ENCODE measurements at regions not wholly inside any gene's neighbourhood (a gene's known extent, or its start where the extent isn't known, plus 50 kb on each side); places are given as distances from the start of the nearest gene placed in this dataset.

DNA sequence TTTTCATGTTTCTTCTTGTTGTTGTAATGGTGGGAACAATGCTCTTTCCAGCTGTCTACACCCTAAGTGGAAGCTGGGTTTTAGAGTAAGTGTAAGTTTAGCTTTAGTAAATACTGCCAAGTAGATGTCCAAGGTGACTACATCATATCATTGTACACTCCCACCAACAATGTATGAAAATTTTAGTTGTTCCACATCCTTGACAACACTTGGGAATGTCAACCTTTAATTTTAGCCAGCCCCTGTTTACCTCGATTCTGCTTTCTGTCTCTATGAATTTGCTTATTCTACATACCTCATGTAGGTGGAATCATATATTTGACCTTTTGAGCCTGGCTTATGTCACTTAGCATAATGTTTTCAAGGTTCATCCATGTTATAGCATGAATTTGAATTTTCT lies 93.0 kb downstream of the MTPAP start:
- no peak for DNase-seq (ENCODE audit: low spot score)
- H3K4me3 Mint-ChIP-seq (ENCODE audit: unreplicated experiment): no peak overlapping the region
- no peaks in the 10 kb centered on the region for H3K9me3 Mint-ChIP-seq (ENCODE audit: unreplicated experiment)
- no peaks in the 10 kb centered on the region for H3K4me1 Mint-ChIP-seq (ENCODE audit: unreplicated experiment)
- H3K27ac Mint-ChIP-seq (ENCODE audit: unreplicated experiment): no peak overlapping the region
- no peaks in the 10 kb centered on the region for H3K27me3 Mint-ChIP-seq (ENCODE audit: unreplicated experiment)
- no peak for TF ChIP-seq CTCF (IDR thresholded peaks at IDR 0.05; ENCODE audit: unreplicated experiment)
- peaks cover 8% of the 10 kb centered on the region for H3K36me3 Mint-ChIP-seq (ENCODE audit: low read depth, unreplicated experiment)

GRCh38 chr10:30254926-30255325 lies 94.2 kb downstream of the MTPAP start:
- Mint-ChIP-seq H3K9me3 (ENCODE audit: unreplicated experiment) (no peaks in the 10 kb centered on the region), H3K27me3 (ENCODE audit: unreplicated experiment) (no peaks in the 10 kb centered on the region), H3K4me1 (ENCODE audit: unreplicated experiment) (no peaks in the 10 kb centered on the region), H3K36me3 (ENCODE audit: low read depth, unreplicated experiment) (peaks cover 8% of the 10 kb centered on the region), H3K4me3 (ENCODE audit: unreplicated experiment) (no peak overlapping the region), H3K27ac (ENCODE audit: unreplicated experiment) (no peak overlapping the region)
- no peak for TF ChIP-seq CTCF (IDR thresholded peaks at IDR 0.05; ENCODE audit: unreplicated experiment)
- DNase-seq (ENCODE audit: low spot score): no peak

GRCh38 chr10:30248728-30249127 lies 100.3 kb downstream of the MTPAP start:
- H3K9me3 Mint-ChIP-seq (ENCODE audit: unreplicated experiment): no peaks in the 10 kb centered on the region
- no peak overlapping the region for H3K27ac Mint-ChIP-seq (ENCODE audit: unreplicated experiment)
- TF ChIP-seq CTCF (IDR thresholded peaks at IDR 0.05; ENCODE audit: unreplicated experiment): no peak
- peaks cover 4% of the 10 kb centered on the region for H3K27me3 Mint-ChIP-seq (ENCODE audit: unreplicated experiment)
- no peaks in the 10 kb centered on the region for H3K36me3 Mint-ChIP-seq (ENCODE audit: low read depth, unreplicated experiment)
- no peaks in the 10 kb centered on the region for H3K4me1 Mint-ChIP-seq (ENCODE audit: unreplicated experiment)
- no peak for DNase-seq (ENCODE audit: low spot score)
- H3K4me3 Mint-ChIP-seq (ENCODE audit: unreplicated experiment): no peak overlapping the region

DNA sequence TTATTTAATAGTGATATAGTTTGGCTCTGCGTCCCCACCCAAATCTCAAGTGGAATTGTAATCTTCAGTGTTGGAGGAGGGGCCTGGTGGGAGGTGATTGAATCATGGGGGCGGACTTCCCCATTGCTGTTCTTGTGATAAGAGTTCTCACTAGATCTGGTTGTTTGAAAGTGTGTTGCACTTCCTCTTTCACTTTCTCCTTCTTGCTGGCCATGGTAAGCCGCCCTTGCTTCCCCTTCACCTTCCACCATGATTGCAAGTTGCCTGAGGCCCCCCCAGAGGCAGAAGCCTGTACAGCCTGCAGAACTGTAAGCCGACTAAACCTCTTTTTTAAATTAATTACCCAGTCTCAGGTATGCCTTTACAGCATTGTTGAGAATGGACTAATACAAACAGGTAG lies 101.4 kb downstream of the MTPAP start:
- no peaks in the 10 kb centered on the region for H3K4me1 Mint-ChIP-seq (ENCODE audit: unreplicated experiment)
- no peaks in the 10 kb centered on the region for H3K9me3 Mint-ChIP-seq (ENCODE audit: unreplicated experiment)
- no peaks in the 10 kb centered on the region for H3K36me3 Mint-ChIP-seq (ENCODE audit: low read depth, unreplicated experiment)
- peaks cover 4% of the 10 kb centered on the region for H3K27me3 Mint-ChIP-seq (ENCODE audit: unreplicated experiment)
- no peak for TF ChIP-seq CTCF (IDR thresholded peaks at IDR 0.05; ENCODE audit: unreplicated experiment)
- no peak for DNase-seq (ENCODE audit: low spot score)
- no peak overlapping the region for H3K4me3 Mint-ChIP-seq (ENCODE audit: unreplicated experiment)
- H3K27ac Mint-ChIP-seq (ENCODE audit: unreplicated experiment): no peak overlapping the region

DNA sequence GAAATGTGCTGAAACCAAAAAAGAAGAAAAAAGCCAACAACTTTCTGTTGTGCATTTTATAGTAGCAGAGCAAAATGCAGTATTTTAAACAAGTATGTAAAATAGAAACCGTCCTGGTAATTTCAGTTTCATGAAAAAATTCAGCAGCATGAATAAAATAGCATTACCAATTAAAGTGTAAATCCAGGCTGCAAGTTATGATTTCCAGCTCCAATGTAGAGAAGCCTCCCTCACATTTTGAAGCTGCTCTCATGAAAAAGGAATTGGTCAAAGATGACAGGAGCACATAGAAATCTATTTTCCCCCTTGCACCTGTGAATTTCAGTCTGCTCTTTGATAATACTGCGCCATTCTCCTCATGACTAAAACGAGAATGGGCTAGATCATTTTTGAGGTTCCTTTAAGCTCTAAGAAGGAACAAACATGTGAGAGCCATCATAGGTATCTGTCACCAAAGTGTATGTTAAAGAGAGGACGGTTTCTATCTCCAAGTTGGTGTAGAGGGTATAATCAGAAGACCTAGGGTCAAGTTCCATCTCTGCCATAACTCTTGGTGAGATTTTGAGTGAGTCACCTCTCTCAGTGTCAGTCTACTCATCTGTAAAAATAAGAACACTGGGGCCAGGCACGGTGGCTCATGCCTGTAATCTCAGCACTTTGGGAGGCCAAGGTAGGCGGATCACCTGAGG lies 107.5 kb downstream of the MTPAP start:
- no peak for DNase-seq (ENCODE audit: low spot score)
- peaks cover 12% of the 10 kb centered on the region for H3K4me1 Mint-ChIP-seq (ENCODE audit: unreplicated experiment)
- H3K27me3 Mint-ChIP-seq (ENCODE audit: unreplicated experiment): peaks cover 2% of the 10 kb centered on the region
- no peak for TF ChIP-seq CTCF (IDR thresholded peaks at IDR 0.05; ENCODE audit: unreplicated experiment)
- no peaks in the 10 kb centered on the region for H3K36me3 Mint-ChIP-seq (ENCODE audit: low read depth, unreplicated experiment)
- no peak overlapping the region for H3K27ac Mint-ChIP-seq (ENCODE audit: unreplicated experiment)
- H3K4me3 Mint-ChIP-seq (ENCODE audit: unreplicated experiment): no peak overlapping the region
- no peaks in the 10 kb centered on the region for H3K9me3 Mint-ChIP-seq (ENCODE audit: unreplicated experiment)

Measured in endothelial cell (in vitro differentiated cells).